Adrenal gland (tissue), 5 donors: ENCODE measurements at regions not wholly inside any gene's neighbourhood (a gene's known extent, or its start where the extent isn't known, plus 50 kb on each side); places are given as distances from the start of the nearest gene placed in this dataset.

Source experiments
- POLR2A ChIP-seq, 2 donors: fragments of 450-650 bp; IDR thresholded peaks; one replicate each; pipeline ENCODE4 v1.6.1; 2017; ENCODE audit warnings: antibody characterized with exemption in 2 of 2, mild to moderate bottlenecking in 2 of 2, moderate library complexity in 1 of 2
- TF ChIP-seq, protein P1 (sequence below), 6 experiments: fragments of 450-650 bp in 4 of 6; fragments of 200-600 bp in 2 of 6; sonication (generic) in 1 of 6; IDR thresholded peaks; 1 replicate in 5 of 6; 2 replicates in 1 of 6; pipeline versions ENCODE4 v1.5.1 to v1.8.0; 2016 to 2021; ENCODE audit warnings: antibody characterized with exemption in 6 of 6, mild to moderate bottlenecking in 2 of 6, moderate library complexity in 1 of 6
- donor health status: DM: no; HTN: no; CAD: no.

DNA sequence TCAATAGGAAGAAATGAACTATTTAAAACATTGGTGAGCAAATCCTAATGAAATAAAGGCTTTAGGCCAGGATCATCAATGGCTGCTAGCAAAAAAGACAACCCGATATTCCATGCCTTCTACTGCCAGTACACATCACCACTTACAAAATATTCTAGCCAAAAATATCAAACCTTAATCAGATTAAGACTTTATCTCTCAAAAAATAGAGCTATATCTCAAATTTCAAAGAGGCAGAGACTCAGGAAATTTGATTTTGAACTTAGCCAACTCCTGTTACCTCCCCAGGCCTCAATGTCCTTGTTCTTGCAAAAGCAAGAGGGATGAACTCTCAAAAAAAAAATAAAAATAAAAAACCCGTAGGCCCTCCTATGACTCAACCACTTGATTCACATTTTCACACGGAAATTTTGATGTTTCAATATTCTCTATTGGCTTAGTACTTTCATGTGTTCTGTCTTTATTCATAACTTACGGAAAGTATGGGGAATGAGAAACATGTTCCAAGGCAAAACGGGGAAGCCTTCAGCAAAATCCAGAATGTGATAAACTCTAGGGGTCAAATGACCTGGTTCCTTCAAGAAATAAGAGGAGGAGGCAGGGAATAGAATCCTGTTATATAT, 273.3 kb upstream of the ZPLD1 start:
- TF ChIP-seq, protein P1, sequence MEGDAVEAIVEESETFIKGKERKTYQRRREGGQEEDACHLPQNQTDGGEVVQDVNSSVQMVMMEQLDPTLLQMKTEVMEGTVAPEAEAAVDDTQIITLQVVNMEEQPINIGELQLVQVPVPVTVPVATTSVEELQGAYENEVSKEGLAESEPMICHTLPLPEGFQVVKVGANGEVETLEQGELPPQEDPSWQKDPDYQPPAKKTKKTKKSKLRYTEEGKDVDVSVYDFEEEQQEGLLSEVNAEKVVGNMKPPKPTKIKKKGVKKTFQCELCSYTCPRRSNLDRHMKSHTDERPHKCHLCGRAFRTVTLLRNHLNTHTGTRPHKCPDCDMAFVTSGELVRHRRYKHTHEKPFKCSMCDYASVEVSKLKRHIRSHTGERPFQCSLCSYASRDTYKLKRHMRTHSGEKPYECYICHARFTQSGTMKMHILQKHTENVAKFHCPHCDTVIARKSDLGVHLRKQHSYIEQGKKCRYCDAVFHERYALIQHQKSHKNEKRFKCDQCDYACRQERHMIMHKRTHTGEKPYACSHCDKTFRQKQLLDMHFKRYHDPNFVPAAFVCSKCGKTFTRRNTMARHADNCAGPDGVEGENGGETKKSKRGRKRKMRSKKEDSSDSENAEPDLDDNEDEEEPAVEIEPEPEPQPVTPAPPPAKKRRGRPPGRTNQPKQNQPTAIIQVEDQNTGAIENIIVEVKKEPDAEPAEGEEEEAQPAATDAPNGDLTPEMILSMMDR (IDR thresholded peaks at IDR 0.05): no peak
- no peak for TF ChIP-seq POLR2A (IDR thresholded peaks at IDR 0.05)
